LNCaP clone FGC (cell line): ENCODE measurements at regions not wholly inside any gene's neighbourhood (a gene's known extent, or its start where the extent isn't known, plus 50 kb on each side); places are given as distances from the start of the nearest gene placed in this dataset.

ENCODE experiments used
- DNase-seq: peaks from one replicate; pipeline ENCODE4 v3.0.0-alpha.2; 2011; ENCODE audit warnings: low read depth
- H3K4me3 ChIP-seq: 2 replicates; pipeline ENCODE4 v1.5.1; 2011; ENCODE audit warnings: mild to moderate bottlenecking, low read depth, low read length, control low read depth
- TF ChIP-seq, protein P1 (sequence below): IDR thresholded peaks from 2 replicates; pipeline ENCODE4 v1.5.1; 2012; ENCODE audit warnings: mild to moderate bottlenecking; ENCODE audit not compliant: control insufficient read depth, insufficient read depth; ENCODE audit errors: extremely low read depth

DNA sequence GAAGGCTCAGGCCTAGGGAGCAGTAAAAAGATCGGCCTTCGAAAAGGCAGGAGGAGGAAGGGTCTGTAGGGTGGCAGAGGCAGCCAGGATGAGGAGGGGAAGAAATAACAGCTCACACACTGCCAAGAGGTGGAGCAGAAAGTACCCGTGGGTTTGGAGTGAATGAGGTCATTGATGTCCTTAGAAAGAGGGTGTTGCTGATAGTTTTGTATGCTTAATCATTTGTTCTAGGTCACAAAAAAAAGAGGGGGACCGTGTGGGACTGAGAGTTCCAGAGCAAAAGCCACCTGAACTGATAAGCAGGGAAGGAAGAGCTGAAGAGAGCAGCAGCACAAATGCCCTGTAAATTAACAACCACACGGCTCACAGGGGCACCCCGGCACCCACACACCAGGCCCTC lies 140.4 kb downstream of the FAM161A start:
- H3K4me3 ChIP-seq: no peak overlapping the region
- TF ChIP-seq, protein P1, sequence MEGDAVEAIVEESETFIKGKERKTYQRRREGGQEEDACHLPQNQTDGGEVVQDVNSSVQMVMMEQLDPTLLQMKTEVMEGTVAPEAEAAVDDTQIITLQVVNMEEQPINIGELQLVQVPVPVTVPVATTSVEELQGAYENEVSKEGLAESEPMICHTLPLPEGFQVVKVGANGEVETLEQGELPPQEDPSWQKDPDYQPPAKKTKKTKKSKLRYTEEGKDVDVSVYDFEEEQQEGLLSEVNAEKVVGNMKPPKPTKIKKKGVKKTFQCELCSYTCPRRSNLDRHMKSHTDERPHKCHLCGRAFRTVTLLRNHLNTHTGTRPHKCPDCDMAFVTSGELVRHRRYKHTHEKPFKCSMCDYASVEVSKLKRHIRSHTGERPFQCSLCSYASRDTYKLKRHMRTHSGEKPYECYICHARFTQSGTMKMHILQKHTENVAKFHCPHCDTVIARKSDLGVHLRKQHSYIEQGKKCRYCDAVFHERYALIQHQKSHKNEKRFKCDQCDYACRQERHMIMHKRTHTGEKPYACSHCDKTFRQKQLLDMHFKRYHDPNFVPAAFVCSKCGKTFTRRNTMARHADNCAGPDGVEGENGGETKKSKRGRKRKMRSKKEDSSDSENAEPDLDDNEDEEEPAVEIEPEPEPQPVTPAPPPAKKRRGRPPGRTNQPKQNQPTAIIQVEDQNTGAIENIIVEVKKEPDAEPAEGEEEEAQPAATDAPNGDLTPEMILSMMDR: no peak
- no peak for DNase-seq

DNA sequence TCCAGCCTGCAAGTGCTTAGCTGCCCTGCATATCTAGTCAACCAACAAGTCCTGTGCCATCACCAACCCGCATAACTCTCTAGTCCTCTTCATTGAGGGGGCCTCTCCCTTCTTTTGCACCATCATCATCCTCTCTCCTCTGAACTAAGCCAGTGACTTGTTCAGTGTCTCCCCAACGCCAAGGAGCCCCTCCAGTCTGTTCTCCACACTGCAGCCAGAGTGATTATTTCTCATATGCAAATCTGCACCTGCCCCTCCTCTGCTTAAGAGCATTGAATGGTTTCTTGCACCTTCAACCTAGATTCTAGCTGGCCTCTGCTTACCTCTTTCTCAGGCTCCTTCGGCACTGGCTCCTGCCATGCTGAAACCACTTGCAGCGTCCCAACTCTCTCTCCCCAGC lies 141.8 kb downstream of the FAM161A start:
- TF ChIP-seq, protein P1: no peak
- no peak for DNase-seq
- no peak overlapping the region for H3K4me3 ChIP-seq

- H3K4me3 ChIP-seq: no peak overlapping the region
- no peak for DNase-seq
- TF ChIP-seq, protein P1: no peak
These were observed 143.1 kb downstream of the FAM161A start for GRCh38 chr2:61710711-61711110.

- peak; percentile 72 for DNase-seq
- H3K4me3 ChIP-seq: no peak overlapping the region
- TF ChIP-seq, protein P1: no peak
These were observed 145.6 kb downstream of the FAM161A start for GRCh38 chr2:61707984-61708852.

DNA sequence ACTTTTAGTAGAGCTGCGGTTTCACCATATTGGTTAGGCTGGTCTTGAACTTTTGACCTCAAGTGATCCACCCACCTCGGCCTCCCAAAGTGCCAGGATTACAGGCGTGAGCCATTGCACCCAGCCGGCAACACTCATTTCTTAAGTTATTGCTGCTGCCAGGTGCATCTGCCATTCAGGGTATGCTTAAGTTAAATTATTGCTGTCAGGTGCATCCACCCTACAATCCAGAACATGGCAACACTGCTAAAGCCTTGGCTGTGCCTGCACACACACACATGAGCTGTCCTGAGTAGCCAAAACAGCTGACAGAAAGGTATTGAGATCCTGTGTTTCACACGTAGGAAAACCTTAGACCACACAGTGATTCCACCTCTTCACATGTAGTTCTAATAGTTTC lies 148.2 kb downstream of the FAM161A start:
- H3K4me3 ChIP-seq: no peak overlapping the region
- TF ChIP-seq, protein P1: no peak
- no peak for DNase-seq

DNA sequence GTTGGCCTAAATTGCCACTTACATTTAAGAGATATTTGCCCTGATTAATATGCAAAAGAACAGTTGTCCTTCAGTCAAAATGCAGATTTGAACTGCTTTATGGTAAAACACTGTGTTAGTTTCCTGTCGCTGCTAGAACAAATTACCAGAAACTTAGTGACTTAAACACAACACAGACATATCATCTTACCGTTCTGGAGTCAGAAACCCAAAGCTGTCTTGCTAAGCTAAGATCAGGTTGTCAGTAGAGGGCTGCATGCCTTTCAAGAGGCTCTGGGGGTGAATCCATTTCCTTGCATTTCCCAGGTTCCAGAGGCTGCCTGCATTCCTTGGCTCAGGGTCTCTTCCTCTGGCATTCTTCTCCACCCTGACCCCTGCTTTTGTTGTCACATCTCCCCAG lies 149.5 kb downstream of the FAM161A start:
- DNase-seq: no peak
- TF ChIP-seq, protein P1: no peak
- H3K4me3 ChIP-seq: no peak overlapping the region

- DNase-seq: no peak
- TF ChIP-seq, protein P1: no peak
- no peak overlapping the region for H3K4me3 ChIP-seq
These were observed 151.8 kb downstream of the FAM161A start for GRCh38 chr2:61702088-61702467.
